IMR-90 (cell line): ENCODE measurements at regions not wholly inside any gene's neighbourhood (a gene's known extent, or its start where the extent isn't known, plus 50 kb on each side); places are given as distances from the start of the nearest gene placed in this dataset.

Source experiments
- ATAC-seq: fragments of 200-7000 bp; cut with Tn5 transposase; 2 replicates; pipeline ENCODE4 v1.9.1; 2020; ENCODE audit warnings: low read depth, mild to moderate bottlenecking, moderate library complexity
- BruUV-seq: library from RNA; stranded (reverse); fragments of 400-500 nt; replicated peaks from 2 replicates; lab custom pipeline; 2021; lab: Mats Ljungman, UMichigan
- CTCF ChIA-PET: fragments of 300-600 bp; formaldehyde crosslinking; extraction: SDS; loops from one replicate; lab custom pipeline; 2021; ENCODE audit warnings: antibody characterized with exemption; lab: Yijun Ruan, JAX
- POLR2A ChIA-PET: fragments of 300-600 bp; sonication (Branson Sonifier 250); formaldehyde crosslinking; loops from one replicate; lab custom pipeline; 2022; ENCODE audit warnings: antibody characterized with exemption; ENCODE audit not compliant: unreplicated experiment; lab: Charles Lee
- DNase-seq: peaks from one replicate; pipeline ENCODE4 v3.0.0; 2013
- H2AFZ ChIP-seq: replicated peaks from 2 replicates; pipeline ENCODE3; 2013; ENCODE audit warnings: low read length, mild to moderate bottlenecking; ENCODE audit not compliant: poor library complexity
- H2AK5ac ChIP-seq: 2 replicates; pipeline ENCODE4 v1.6.1; 2013; ENCODE audit warnings: low read depth, low read length, inconsistent platforms
- H2AK9ac ChIP-seq: replicated peaks from 2 replicates; pipeline ENCODE3; 2013; ENCODE audit warnings: mild to moderate bottlenecking, low read depth, low read length, moderate library complexity; ENCODE audit not compliant: poor library complexity
- H2BK120ac ChIP-seq: 2 replicates; pipeline ENCODE4 v1.6.1; 2013; ENCODE audit warnings: low read depth, low read length, inconsistent platforms
- H2BK15ac ChIP-seq: 3 replicates; pipeline ENCODE4 v1.6.1; 2013; ENCODE audit warnings: low read depth, low read length, inconsistent platforms
- H2BK20ac ChIP-seq: 2 replicates; pipeline ENCODE4 v1.6.1; 2013; ENCODE audit warnings: low read depth, mild to moderate bottlenecking, inconsistent platforms, low read length, moderate library complexity
- H2BK5ac ChIP-seq: 2 replicates; pipeline ENCODE4 v1.6.1; 2013; ENCODE audit warnings: mild to moderate bottlenecking, low read depth, low read length, inconsistent platforms; ENCODE audit not compliant: poor library complexity, severe bottlenecking
- H3K14ac ChIP-seq: replicated peaks from 2 replicates; pipeline ENCODE4 v1.6.1; 2013; ENCODE audit warnings: low read depth, low read length, inconsistent platforms
- H3K18ac ChIP-seq: 2 replicates; pipeline ENCODE4 v1.6.1; 2013; ENCODE audit warnings: low read depth, low read length, control low read depth
- H3K23ac ChIP-seq: 2 replicates; pipeline ENCODE4 v1.6.1; 2013; ENCODE audit warnings: low read depth, low read length, inconsistent platforms
- H3K27ac ChIP-seq: 2 replicates; pipeline ENCODE4 v1.5.1; 2013; ENCODE audit warnings: mild to moderate bottlenecking, control low read depth, low read length; ENCODE audit not compliant: insufficient read depth
- H3K27me3 ChIP-seq: 2 replicates; pipeline ENCODE4 v1.6.1; 2013; ENCODE audit warnings: low read length; ENCODE audit not compliant: control insufficient read depth, insufficient read depth
- H3K36me3 ChIP-seq: 2 replicates; pipeline ENCODE4 v1.6.1; 2013; ENCODE audit warnings: low read length, mixed read lengths; ENCODE audit not compliant: control insufficient read depth, insufficient read depth
- H3K4ac ChIP-seq: 2 replicates; pipeline ENCODE4 v1.6.1; 2013; ENCODE audit warnings: low read depth, low read length, inconsistent platforms
- H3K4me1 ChIP-seq: 2 replicates; pipeline ENCODE4 v1.6.1; 2013; ENCODE audit warnings: low read length, mixed read lengths; ENCODE audit not compliant: control insufficient read depth, insufficient read depth
- H3K4me2 ChIP-seq: 2 replicates; pipeline ENCODE4 v1.6.1; 2013; ENCODE audit warnings: low read depth, mild to moderate bottlenecking, control low read depth, low read length, moderate library complexity
- H3K4me3 ChIP-seq: 2 replicates; pipeline ENCODE4 v1.5.1; 2013; ENCODE audit warnings: low read depth, mild to moderate bottlenecking, control low read depth, low read length, moderate library complexity; ENCODE audit not compliant: insufficient read depth
- H3K56ac ChIP-seq: 2 replicates; pipeline ENCODE4 v1.6.1; 2013; ENCODE audit warnings: low read length, inconsistent platforms; ENCODE audit not compliant: insufficient read depth; ENCODE audit errors: extremely low read depth
- H3K79me1 ChIP-seq, 2 experiments: 2 replicates each; pipeline ENCODE4 v1.6.1; 2013; ENCODE audit warnings: low read length in 2 of 2, inconsistent platforms in 1 of 2, low read depth in 1 of 2
- H3K9ac ChIP-seq: 2 replicates; pipeline ENCODE4 v1.6.1; 2013; ENCODE audit warnings: low read depth, low read length, control low read depth
- H3K9me1 ChIP-seq: 2 replicates; pipeline ENCODE4 v1.6.1; 2013; ENCODE audit warnings: low read length, inconsistent platforms; ENCODE audit not compliant: insufficient read depth
- H3K9me3 ChIP-seq: 2 replicates; pipeline ENCODE4 v1.6.1; 2013; ENCODE audit warnings: low read length; ENCODE audit not compliant: control insufficient read depth, insufficient read depth
- H4K20me1 ChIP-seq: 2 replicates; pipeline ENCODE4 v1.6.1; 2013; ENCODE audit warnings: low read length, inconsistent platforms; ENCODE audit not compliant: insufficient read depth
- H4K5ac ChIP-seq: 2 replicates; pipeline ENCODE4 v1.6.1; 2013; ENCODE audit warnings: mild to moderate bottlenecking, low read depth, low read length, control low read depth
- H4K8ac ChIP-seq, 2 experiments: 2 replicates each; pipeline ENCODE4 v1.6.1; 2013; ENCODE audit warnings: low read depth in 2 of 2, low read length in 2 of 2, control low read depth in 1 of 2, inconsistent platforms in 1 of 2
- H4K91ac ChIP-seq: 2 replicates; pipeline ENCODE4 v1.6.1; 2013; ENCODE audit warnings: low read depth, low read length, inconsistent platforms; ENCODE audit not compliant: insufficient read depth
- BHLHE40 ChIP-seq: fragments of 150-350 bp; IDR thresholded peaks from 2 replicates; pipeline ENCODE4 v1.6.1; 2016; ENCODE audit warnings: mild to moderate bottlenecking, low read depth, low read length
- WGBS, 2 experiments: methylation state at CpG; one replicate each; pipeline versions ENCODE4 v1.1.5 to v1.1.7; 2013; ENCODE audit warnings: missing lambda C conversion rate in 2 of 2; ENCODE audit not compliant: insufficient read length in 1 of 2; ENCODE audit errors: extremely low coverage in 2 of 2; 5-methylcytosine and 5-hydroxymethylcytosine counted together
- dilution Hi-C: fragments of 300-500 bp; cut with HindIII; formaldehyde crosslinking; loops from one replicate; pipeline ENCODE4 v1.14.3; 2018; ENCODE audit warnings: low sequenced_read_pairs; ENCODE audit not compliant: unreplicated experiment
- in situ Hi-C: fragments of 300-500 bp; cut with MboI; formaldehyde crosslinking; loops from 3 replicates; pipeline ENCODE4 v1.14.3; 2019; ENCODE audit warnings: low sequenced_read_pairs, inconsistent platforms, mixed read lengths
- intact Hi-C: fragments of 100-400 bp; cut with micrococcal nuclease; formaldehyde crosslinking; loops from 2 replicates; pipeline ENCODE4 v1.10.0; 2022
- TF ChIP-seq, protein P1 (sequence below): fragments of 150-350 bp; IDR thresholded peaks from 2 replicates; pipeline ENCODE4 v1.6.1; 2017; ENCODE audit warnings: mild to moderate bottlenecking, antibody characterized with exemption, low read length, low read depth

DNA sequence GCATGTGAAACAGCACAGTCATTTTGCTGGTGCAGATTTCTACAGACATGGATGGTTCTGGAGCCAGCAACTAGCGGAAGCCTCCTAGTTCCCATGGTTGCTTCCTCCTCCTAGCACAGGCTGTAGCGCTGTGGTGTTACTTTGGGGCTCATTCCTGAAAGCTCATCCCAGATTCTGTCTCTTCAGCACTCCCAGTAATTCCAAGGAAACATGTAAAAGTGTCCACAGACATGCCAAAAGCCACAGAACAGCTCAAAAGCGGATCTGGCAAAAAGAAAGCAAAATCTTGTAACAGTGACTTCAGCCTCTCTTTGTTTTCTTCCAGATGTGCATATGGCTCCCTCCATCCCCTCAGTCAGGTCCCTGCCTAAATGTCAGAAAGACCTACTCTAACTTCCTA lies 144.1 kb downstream of the CEP120 start:
- no peak overlapping the region for H4K91ac ChIP-seq
- no peak overlapping the region for H4K8ac ChIP-seq
- no peak overlapping the region for H3K4me3 ChIP-seq
- TF ChIP-seq BHLHE40: no peak
- TF ChIP-seq, protein P1, sequence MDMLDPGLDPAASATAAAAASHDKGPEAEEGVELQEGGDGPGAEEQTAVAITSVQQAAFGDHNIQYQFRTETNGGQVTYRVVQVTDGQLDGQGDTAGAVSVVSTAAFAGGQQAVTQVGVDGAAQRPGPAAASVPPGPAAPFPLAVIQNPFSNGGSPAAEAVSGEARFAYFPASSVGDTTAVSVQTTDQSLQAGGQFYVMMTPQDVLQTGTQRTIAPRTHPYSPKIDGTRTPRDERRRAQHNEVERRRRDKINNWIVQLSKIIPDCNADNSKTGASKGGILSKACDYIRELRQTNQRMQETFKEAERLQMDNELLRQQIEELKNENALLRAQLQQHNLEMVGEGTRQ: no peak
- no peak overlapping the region for H4K5ac ChIP-seq
- H3K9me1 ChIP-seq: no peaks in the 10 kb centered on the region
- no peaks in the 10 kb centered on the region for H4K20me1 ChIP-seq
- no peak overlapping the region for H2BK5ac ChIP-seq
- ChIA-PET POLR2A (no interaction called here), CTCF (no interaction called here)
- H3K9me3 ChIP-seq: no peaks in the 10 kb centered on the region
- no peak overlapping the region for H2BK15ac ChIP-seq
- intact Hi-C loops: no loop called here
- in situ Hi-C loops: no loop called here
- H3K9ac ChIP-seq: no peak overlapping the region
- H3K4me1 ChIP-seq: no peaks in the 10 kb centered on the region
- H3K23ac ChIP-seq: no peak overlapping the region
- no peak overlapping the region for H3K27ac ChIP-seq
- H3K4ac ChIP-seq: no peak overlapping the region
- DNase-seq (no peak), ATAC-seq (no peak)
- H3K4me2 ChIP-seq: no peak overlapping the region
- no peaks in the 10 kb centered on the region for H3K36me3 ChIP-seq
- no peak overlapping the region for H3K56ac ChIP-seq
- H3K79me1 ChIP-seq: no peaks in the 10 kb centered on the region
- no peak overlapping the region for H2BK120ac ChIP-seq
- no peak overlapping the region for H2BK20ac ChIP-seq
- no peak overlapping the region for H2AFZ ChIP-seq
- WGBS, 2 experiments: 60% methylated on average over 1 of the region's 3 CpGs; no CpG with 5 or more reads in 1 of the 2 experiments
- no peak overlapping the region for H3K14ac ChIP-seq
- BruUV-seq: no TSS peak
- no peak overlapping the region for H3K18ac ChIP-seq
- peaks cover 10% of the 10 kb centered on the region for H3K27me3 ChIP-seq
- H2AK9ac ChIP-seq: no peak overlapping the region
- H2AK5ac ChIP-seq: no peak overlapping the region
- dilution Hi-C loops: no loop called here
